Smooth muscle cell (in vitro differentiated cells): ENCODE measurements at regions not wholly inside any gene's neighbourhood (a gene's known extent, or its start where the extent isn't known, plus 50 kb on each side); places are given as distances from the start of the nearest gene placed in this dataset.

Experiments
- DNase-seq: peaks from one replicate; lab custom pipeline; 2025; ENCODE audit not compliant: unreplicated experiment; lab: John Stamatoyannopoulos, UW
- H2AFZ ChIP-seq: fragments of 200-600 bp; sonication (generic); 2 replicates; pipeline ENCODE4 v1.6.0; 2016; ENCODE audit warnings: antibody characterized with exemption, low read depth, mild to moderate bottlenecking
- H3F3A ChIP-seq: fragments of 200-600 bp; sonication (generic); 2 replicates; pipeline ENCODE4 v1.6.0; 2017; ENCODE audit warnings: antibody characterized with exemption, low read depth
- H3K27ac ChIP-seq: fragments of 200-600 bp; sonication (generic); 2 replicates; pipeline ENCODE4 v1.5.1; 2016; ENCODE audit warnings: low read depth, mild to moderate bottlenecking
- H3K27me3 ChIP-seq: fragments of 200-600 bp; sonication (generic); 2 replicates; pipeline ENCODE4 v1.6.1; 2016; ENCODE audit warnings: low read depth, mild to moderate bottlenecking
- H3K36me3 ChIP-seq: fragments of 200-600 bp; sonication (generic); 2 replicates; pipeline ENCODE4 v1.5.1; 2016; ENCODE audit warnings: low read depth
- H3K4me1 ChIP-seq: fragments of 200-600 bp; sonication (generic); 2 replicates; pipeline ENCODE4 v1.5.1; 2016; ENCODE audit warnings: low read depth
- H3K4me2 ChIP-seq: fragments of 200-600 bp; sonication (generic); 2 replicates; pipeline ENCODE4 v1.6.0; 2016; ENCODE audit warnings: mild to moderate bottlenecking
- H3K4me3 ChIP-seq: fragments of 200-600 bp; sonication (generic); 2 replicates; pipeline ENCODE4 v1.5.1; 2016; ENCODE audit warnings: mild to moderate bottlenecking
- H3K79me2 ChIP-seq: fragments of 200-600 bp; sonication (generic); 2 replicates; pipeline ENCODE4 v1.6.0; 2016; ENCODE audit warnings: low read depth, mild to moderate bottlenecking
- H3K9ac ChIP-seq: fragments of 200-600 bp; sonication (generic); 2 replicates; pipeline ENCODE4 v1.6.0; 2016; ENCODE audit warnings: low read depth
- H3K9me3 ChIP-seq: fragments of 200-600 bp; sonication (generic); replicated peaks from 2 replicates; pipeline ENCODE4 v1.5.1; 2016; ENCODE audit warnings: low read depth
- H4K20me1 ChIP-seq: fragments of 200-600 bp; sonication (generic); 2 replicates; pipeline ENCODE4 v1.6.0; 2016; ENCODE audit warnings: low read depth
- CTCF ChIP-seq: fragments of 200-600 bp; sonication (generic); IDR thresholded peaks from 2 replicates; pipeline ENCODE4 v1.5.1; 2017; ENCODE audit warnings: borderline replicate concordance, mild to moderate bottlenecking, antibody characterized with exemption; ENCODE audit not compliant: insufficient read depth, poor library complexity, severe bottlenecking
- WGBS: methylation state at CpG from one replicate; pipeline ENCODE4 v1.1.7; 2016; ENCODE audit warnings: low lambda C conversion rate; 5-methylcytosine and 5-hydroxymethylcytosine counted together

- Histone ChIP-seq H3K9me3 (no peaks in the 10 kb centered on the region), H3K36me3 (no peaks in the 10 kb centered on the region), H3F3A (no peaks in the 10 kb centered on the region), H3K27ac (no peak overlapping the region), H3K4me3 (no peak overlapping the region), H3K4me2 (no peak overlapping the region), H3K27me3 (no peaks in the 10 kb centered on the region), H3K9ac (no peak overlapping the region), H2AFZ (no peak overlapping the region), H4K20me1 (no peaks in the 10 kb centered on the region), H3K79me2 (no peaks in the 10 kb centered on the region), H3K4me1 (no peaks in the 10 kb centered on the region)
- 73% methylated on average over 3 of the region's 3 CpGs for WGBS
- TF ChIP-seq CTCF, result no peak
- no peak for DNase-seq
Measured at GRCh38 chr5:88380332-88380731, 111.7 kb upstream of the TMEM161B start.

DNA sequence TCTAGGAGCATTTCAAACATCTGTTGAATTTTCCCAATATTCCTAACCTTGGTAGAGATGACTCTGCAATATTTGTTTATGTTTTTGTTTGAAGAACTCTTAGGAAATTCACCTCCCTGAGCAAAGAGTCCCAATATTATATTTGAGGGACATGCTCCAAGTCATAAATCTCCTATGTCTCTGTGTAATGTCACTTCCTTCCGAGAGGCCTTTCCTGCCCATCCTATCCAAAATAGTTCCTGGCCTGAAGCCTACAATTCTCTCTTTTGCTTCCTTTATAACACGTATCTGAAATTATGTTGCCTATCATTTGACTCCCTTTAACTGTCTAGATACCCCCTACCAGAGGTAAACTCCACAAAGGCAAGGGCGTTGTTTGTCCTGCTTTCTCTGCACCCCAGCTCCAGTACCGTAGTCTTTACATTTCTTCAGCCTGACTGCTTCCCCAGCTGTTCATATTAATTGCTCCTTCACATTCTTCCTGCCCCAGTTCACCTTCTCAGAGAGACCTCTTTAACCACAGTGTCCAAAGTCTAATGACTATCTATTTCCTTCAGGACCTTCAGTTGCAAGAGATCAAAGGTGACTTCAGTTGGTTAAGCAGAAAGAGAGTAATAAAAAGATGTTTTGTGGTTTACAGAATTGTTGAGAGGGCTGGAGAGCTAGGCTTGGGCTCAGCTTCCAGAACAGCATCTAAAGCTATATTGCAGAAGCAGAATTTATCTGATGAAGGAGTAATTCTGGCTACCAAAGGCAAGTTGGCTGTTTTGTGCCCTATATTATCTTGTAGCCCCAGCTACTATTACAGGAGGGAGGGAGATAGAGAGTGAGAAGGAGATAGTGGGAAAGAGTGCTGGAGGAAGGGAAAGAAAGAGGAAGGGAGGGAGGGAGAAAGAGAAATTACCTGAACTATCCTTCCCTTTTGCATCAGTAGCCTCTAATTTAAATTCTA is 109.3 kb upstream of the TMEM161B start:
- no peak overlapping the region for H2AFZ ChIP-seq
- H3K4me2 ChIP-seq, result no peak overlapping the region
- H3K27ac ChIP-seq, result no peak overlapping the region
- no peaks in the 10 kb centered on the region for H3K27me3 ChIP-seq
- no peaks in the 10 kb centered on the region for H3F3A ChIP-seq
- no peaks in the 10 kb centered on the region for H3K9me3 ChIP-seq
- no peaks in the 10 kb centered on the region for H3K36me3 ChIP-seq
- H3K79me2 ChIP-seq, result no peaks in the 10 kb centered on the region
- H3K4me3 ChIP-seq, result no peak overlapping the region
- TF ChIP-seq CTCF, result no peak
- DNase-seq, result no peak
- H4K20me1 ChIP-seq, result no peaks in the 10 kb centered on the region
- no peaks in the 10 kb centered on the region for H3K4me1 ChIP-seq
- 80% methylated on average over 4 of the region's 4 CpGs for WGBS
- no peak overlapping the region for H3K9ac ChIP-seq

GRCh38 chr5:88377240-88377639 is 108.6 kb upstream of the TMEM161B start:
- Histone ChIP-seq H2AFZ (no peak overlapping the region), H3K36me3 (no peaks in the 10 kb centered on the region), H3F3A (no peaks in the 10 kb centered on the region), H3K27ac (no peak overlapping the region), H3K4me2 (no peak overlapping the region), H3K79me2 (no peaks in the 10 kb centered on the region), H3K4me1 (no peaks in the 10 kb centered on the region), H4K20me1 (no peaks in the 10 kb centered on the region), H3K9me3 (no peaks in the 10 kb centered on the region), H3K27me3 (no peaks in the 10 kb centered on the region), H3K9ac (no peak overlapping the region), H3K4me3 (no peak overlapping the region)
- no peak for DNase-seq
- no peak for TF ChIP-seq CTCF
- 89% methylated on average over 2 of the region's 2 CpGs for WGBS

DNA sequence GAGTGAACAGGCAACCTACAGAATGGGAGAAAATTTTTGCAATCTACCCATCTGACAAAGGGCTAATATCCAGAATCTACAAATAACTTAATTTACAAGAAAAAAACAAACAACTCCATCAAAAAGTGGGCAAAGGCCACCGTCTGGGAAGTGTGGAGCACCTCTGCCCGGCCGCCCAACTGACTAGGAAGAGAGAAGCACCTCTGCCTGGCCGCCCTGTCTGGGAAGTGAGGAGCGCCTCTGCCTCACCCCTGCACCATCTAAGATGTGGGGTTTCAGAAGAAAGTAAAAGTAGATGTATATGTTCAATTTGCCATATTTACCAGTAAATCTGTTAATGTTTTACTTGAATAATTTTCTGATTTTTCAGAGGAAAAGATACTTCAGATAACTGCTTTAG is 108.1 kb upstream of the TMEM161B start:
- H3K27me3 ChIP-seq, result no peaks in the 10 kb centered on the region
- H3F3A ChIP-seq, result no peaks in the 10 kb centered on the region
- no peak overlapping the region for H3K9ac ChIP-seq
- H3K9me3 ChIP-seq, result no peaks in the 10 kb centered on the region
- no peak overlapping the region for H2AFZ ChIP-seq
- no peak for DNase-seq
- no peak for TF ChIP-seq CTCF
- H3K36me3 ChIP-seq, result no peaks in the 10 kb centered on the region
- 96% methylated on average over 5 of the region's 5 CpGs for WGBS
- H3K4me2 ChIP-seq, result no peak overlapping the region
- no peak overlapping the region for H3K4me3 ChIP-seq
- no peaks in the 10 kb centered on the region for H3K79me2 ChIP-seq
- no peaks in the 10 kb centered on the region for H3K4me1 ChIP-seq
- H3K27ac ChIP-seq, result no peak overlapping the region
- no peaks in the 10 kb centered on the region for H4K20me1 ChIP-seq
